A549 (cell line): ENCODE measurements at regions not wholly inside any gene's neighbourhood (a gene's known extent, or its start where the extent isn't known, plus 50 kb on each side); places are given as distances from the start of the nearest gene placed in this dataset.

Experiments used
- CEBPB ChIP-seq, 2 experiments: fragments of >200 bp in 1 of 2; sonication (Bioruptor Twin) in 1 of 2; formaldehyde crosslinking in 1 of 2; IDR thresholded peaks; 2 replicates each; pipeline ENCODE4 v1.6.1; 2012 to 2016
- HOXA7 ChIP-seq: fragments of 250-450 bp; sonication (Bioruptor Pico); IDR thresholded peaks from 2 replicates; pipeline ENCODE4 v1.5.0; 2020; ENCODE audit warnings: mild to moderate bottlenecking, moderate library complexity
- POLR2A ChIP-seq: IDR thresholded peaks from 2 replicates; pipeline ENCODE4 v1.6.1; 2012; ENCODE audit warnings: mild to moderate bottlenecking, low read length
- RAD21 ChIP-seq, 2 experiments: fragments of >200 bp in 1 of 2; sonication (Bioruptor Twin) in 1 of 2; formaldehyde crosslinking in 1 of 2; IDR thresholded peaks in 1 of 2; conservative IDR thresholded peaks in 1 of 2; 2 replicates in 1 of 2; 3 replicates in 1 of 2; pipeline ENCODE4 v1.6.1; 2012 to 2018; ENCODE audit warnings: inconsistent platforms in 1 of 2
- RFX5 ChIP-seq: fragments of 450-650 bp; IDR thresholded peaks from 2 replicates; pipeline ENCODE4 v1.7.1; 2014; ENCODE audit warnings: antibody characterized with exemption, mild to moderate bottlenecking, moderate library complexity
- SMC3 ChIP-seq: fragments of >200 bp; sonication (Bioruptor Twin); formaldehyde crosslinking; IDR thresholded peaks from 3 replicates; pipeline ENCODE4 v1.6.1; 2018; ENCODE audit warnings: inconsistent platforms
- ZFP36 ChIP-seq: fragments of 450-650 bp; IDR thresholded peaks from 2 replicates; pipeline ENCODE4 v1.6.1; 2014; ENCODE audit warnings: borderline replicate concordance; ENCODE audit not compliant: partially characterized antibody
- TF ChIP-seq, protein P1 (sequence below): fragments of >200 bp; sonication (Bioruptor Twin); formaldehyde crosslinking; IDR thresholded peaks from 3 replicates; pipeline ENCODE4 v1.5.1; 2016
- TF ChIP-seq, protein P2 (sequence below): fragments of >200 bp; sonication (Bioruptor Twin); formaldehyde crosslinking; IDR thresholded peaks from 3 replicates; pipeline ENCODE4 v1.6.1; 2016
- TF ChIP-seq, protein P3 (sequence below): IDR thresholded peaks from 2 replicates; pipeline ENCODE4 v1.6.1; 2012
- TF ChIP-seq, protein P4 (sequence below): fragments of 450-650 bp; IDR thresholded peaks from 2 replicates; pipeline ENCODE4 v1.6.1; 2014; ENCODE audit warnings: antibody characterized with exemption
- TF ChIP-seq, protein P5 (sequence below): fragments of 200-600 bp; sonication (generic); IDR thresholded peaks from 2 replicates; pipeline ENCODE4 v1.6.1; 2016; ENCODE audit warnings: antibody characterized with exemption, mild to moderate bottlenecking, moderate library complexity

DNA sequence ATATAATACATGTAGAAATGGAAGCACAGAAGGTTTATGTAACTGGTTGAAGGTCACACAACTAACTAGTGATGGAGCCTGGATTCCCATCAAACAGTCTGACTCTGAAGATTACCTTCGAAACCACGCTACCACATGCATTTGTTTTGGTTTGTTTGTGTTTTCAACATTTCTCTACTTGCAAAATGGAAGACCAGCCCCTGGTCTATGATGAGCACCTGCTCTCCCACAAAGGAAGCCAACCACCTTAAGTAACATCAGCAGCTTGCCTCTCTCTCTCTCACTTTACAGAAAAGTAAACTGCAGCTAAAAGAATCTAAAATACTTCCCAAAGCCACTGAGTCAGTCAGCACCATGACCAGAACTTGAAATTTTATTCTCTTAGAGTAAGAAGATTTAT is 186.9 kb upstream of the TMPO start:
- no peak for TF ChIP-seq RFX5
- TF ChIP-seq, protein P1, sequence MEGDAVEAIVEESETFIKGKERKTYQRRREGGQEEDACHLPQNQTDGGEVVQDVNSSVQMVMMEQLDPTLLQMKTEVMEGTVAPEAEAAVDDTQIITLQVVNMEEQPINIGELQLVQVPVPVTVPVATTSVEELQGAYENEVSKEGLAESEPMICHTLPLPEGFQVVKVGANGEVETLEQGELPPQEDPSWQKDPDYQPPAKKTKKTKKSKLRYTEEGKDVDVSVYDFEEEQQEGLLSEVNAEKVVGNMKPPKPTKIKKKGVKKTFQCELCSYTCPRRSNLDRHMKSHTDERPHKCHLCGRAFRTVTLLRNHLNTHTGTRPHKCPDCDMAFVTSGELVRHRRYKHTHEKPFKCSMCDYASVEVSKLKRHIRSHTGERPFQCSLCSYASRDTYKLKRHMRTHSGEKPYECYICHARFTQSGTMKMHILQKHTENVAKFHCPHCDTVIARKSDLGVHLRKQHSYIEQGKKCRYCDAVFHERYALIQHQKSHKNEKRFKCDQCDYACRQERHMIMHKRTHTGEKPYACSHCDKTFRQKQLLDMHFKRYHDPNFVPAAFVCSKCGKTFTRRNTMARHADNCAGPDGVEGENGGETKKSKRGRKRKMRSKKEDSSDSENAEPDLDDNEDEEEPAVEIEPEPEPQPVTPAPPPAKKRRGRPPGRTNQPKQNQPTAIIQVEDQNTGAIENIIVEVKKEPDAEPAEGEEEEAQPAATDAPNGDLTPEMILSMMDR: no peak
- TF ChIP-seq, protein P2, sequence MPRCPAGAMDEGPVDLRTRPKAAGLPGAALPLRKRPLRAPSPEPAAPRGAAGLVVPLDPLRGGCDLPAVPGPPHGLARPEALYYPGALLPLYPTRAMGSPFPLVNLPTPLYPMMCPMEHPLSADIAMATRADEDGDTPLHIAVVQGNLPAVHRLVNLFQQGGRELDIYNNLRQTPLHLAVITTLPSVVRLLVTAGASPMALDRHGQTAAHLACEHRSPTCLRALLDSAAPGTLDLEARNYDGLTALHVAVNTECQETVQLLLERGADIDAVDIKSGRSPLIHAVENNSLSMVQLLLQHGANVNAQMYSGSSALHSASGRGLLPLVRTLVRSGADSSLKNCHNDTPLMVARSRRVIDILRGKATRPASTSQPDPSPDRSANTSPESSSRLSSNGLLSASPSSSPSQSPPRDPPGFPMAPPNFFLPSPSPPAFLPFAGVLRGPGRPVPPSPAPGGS: no peak
- TF ChIP-seq POLR2A: no peak
- no peak for TF ChIP-seq RAD21 (conservative IDR thresholded peaks at IDR 0.05 in 1 of 2, IDR thresholded peaks at IDR 0.05 in 1 of 2)
- no peak for TF ChIP-seq ZFP36
- TF ChIP-seq, protein P3, sequence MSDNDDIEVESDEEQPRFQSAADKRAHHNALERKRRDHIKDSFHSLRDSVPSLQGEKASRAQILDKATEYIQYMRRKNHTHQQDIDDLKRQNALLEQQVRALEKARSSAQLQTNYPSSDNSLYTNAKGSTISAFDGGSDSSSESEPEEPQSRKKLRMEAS: no peak
- TF ChIP-seq, protein P4, sequence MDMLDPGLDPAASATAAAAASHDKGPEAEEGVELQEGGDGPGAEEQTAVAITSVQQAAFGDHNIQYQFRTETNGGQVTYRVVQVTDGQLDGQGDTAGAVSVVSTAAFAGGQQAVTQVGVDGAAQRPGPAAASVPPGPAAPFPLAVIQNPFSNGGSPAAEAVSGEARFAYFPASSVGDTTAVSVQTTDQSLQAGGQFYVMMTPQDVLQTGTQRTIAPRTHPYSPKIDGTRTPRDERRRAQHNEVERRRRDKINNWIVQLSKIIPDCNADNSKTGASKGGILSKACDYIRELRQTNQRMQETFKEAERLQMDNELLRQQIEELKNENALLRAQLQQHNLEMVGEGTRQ: no peak
- TF ChIP-seq SMC3: no peak
- no peak for TF ChIP-seq CEBPB (IDR thresholded peaks at IDR 0.05)
- no peak for TF ChIP-seq HOXA7 (CRISPR knock-in tag)
- TF ChIP-seq, protein P5, sequence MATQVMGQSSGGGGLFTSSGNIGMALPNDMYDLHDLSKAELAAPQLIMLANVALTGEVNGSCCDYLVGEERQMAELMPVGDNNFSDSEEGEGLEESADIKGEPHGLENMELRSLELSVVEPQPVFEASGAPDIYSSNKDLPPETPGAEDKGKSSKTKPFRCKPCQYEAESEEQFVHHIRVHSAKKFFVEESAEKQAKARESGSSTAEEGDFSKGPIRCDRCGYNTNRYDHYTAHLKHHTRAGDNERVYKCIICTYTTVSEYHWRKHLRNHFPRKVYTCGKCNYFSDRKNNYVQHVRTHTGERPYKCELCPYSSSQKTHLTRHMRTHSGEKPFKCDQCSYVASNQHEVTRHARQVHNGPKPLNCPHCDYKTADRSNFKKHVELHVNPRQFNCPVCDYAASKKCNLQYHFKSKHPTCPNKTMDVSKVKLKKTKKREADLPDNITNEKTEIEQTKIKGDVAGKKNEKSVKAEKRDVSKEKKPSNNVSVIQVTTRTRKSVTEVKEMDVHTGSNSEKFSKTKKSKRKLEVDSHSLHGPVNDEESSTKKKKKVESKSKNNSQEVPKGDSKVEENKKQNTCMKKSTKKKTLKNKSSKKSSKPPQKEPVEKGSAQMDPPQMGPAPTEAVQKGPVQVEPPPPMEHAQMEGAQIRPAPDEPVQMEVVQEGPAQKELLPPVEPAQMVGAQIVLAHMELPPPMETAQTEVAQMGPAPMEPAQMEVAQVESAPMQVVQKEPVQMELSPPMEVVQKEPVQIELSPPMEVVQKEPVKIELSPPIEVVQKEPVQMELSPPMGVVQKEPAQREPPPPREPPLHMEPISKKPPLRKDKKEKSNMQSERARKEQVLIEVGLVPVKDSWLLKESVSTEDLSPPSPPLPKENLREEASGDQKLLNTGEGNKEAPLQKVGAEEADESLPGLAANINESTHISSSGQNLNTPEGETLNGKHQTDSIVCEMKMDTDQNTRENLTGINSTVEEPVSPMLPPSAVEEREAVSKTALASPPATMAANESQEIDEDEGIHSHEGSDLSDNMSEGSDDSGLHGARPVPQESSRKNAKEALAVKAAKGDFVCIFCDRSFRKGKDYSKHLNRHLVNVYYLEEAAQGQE: no peak
